SU-DHL-6 (cell line): ENCODE measurements at regions not wholly inside any gene's neighbourhood (a gene's known extent, or its start where the extent isn't known, plus 50 kb on each side); places are given as distances from the start of the nearest gene placed in this dataset.

Source experiments
- H2AFZ ChIP-seq: fragments of 200-600 bp; sonication (generic); 2 replicates; pipeline ENCODE4 v1.6.1; 2014; ENCODE audit warnings: low read depth, mild to moderate bottlenecking, moderate library complexity, mixed read lengths, antibody characterized with exemption, low read length; ENCODE audit not compliant: severe bottlenecking
- H3F3A ChIP-seq: fragments of 200-600 bp; shearing (Covaris generic); 2 replicates; pipeline ENCODE4 v1.6.0; 2016; ENCODE audit warnings: antibody characterized with exemption, mild to moderate bottlenecking; ENCODE audit not compliant: insufficient read depth
- H3K27ac ChIP-seq: fragments of 200-600 bp; sonication (generic); 2 replicates; pipeline ENCODE4 v1.5.1; 2016; ENCODE audit warnings: low read depth, mild to moderate bottlenecking, low read length, moderate library complexity, mixed read lengths
- H3K27me3 ChIP-seq: fragments of 200-600 bp; sonication (generic), shearing (Covaris generic); 2 replicates; pipeline ENCODE4 v1.6.0; 2014; ENCODE audit warnings: mild to moderate bottlenecking, low read length
- H3K36me3 ChIP-seq: fragments of 200-600 bp; sonication (generic); 2 replicates; pipeline ENCODE4 v1.6.1; 2014; ENCODE audit warnings: mild to moderate bottlenecking, low read length, mixed read lengths
- H3K4me2 ChIP-seq: fragments of 300-600, 200-600 bp; shearing (Covaris generic), sonication (generic); 2 replicates; pipeline ENCODE4 v1.6.0; 2014; ENCODE audit warnings: low read length, low read depth, mild to moderate bottlenecking; ENCODE audit not compliant: poor library complexity, severe bottlenecking
- H3K4me3 ChIP-seq: fragments of 200-600 bp; sonication (generic); 2 replicates; pipeline ENCODE4 v1.5.1; 2014; ENCODE audit warnings: antibody characterized with exemption, low read length, mild to moderate bottlenecking, mixed read lengths; ENCODE audit not compliant: insufficient read depth, poor library complexity, severe bottlenecking
- H3K79me2 ChIP-seq: fragments of 200-600 bp; sonication (generic); 2 replicates; pipeline ENCODE4 v1.6.1; 2014; ENCODE audit warnings: mild to moderate bottlenecking, low read length, moderate library complexity; ENCODE audit not compliant: insufficient read depth
- H3K9ac ChIP-seq: fragments of 200-600 bp; sonication (generic); 2 replicates; pipeline ENCODE4 v1.7.0; 2014; ENCODE audit warnings: mild to moderate bottlenecking, low read length
- H3K9me2 ChIP-seq: fragments of 200-600 bp; sonication (generic); replicated peaks from 2 replicates; pipeline ENCODE4 v1.6.1; 2014; ENCODE audit warnings: low read length; ENCODE audit not compliant: insufficient read depth
- H3K9me3 ChIP-seq: fragments of 200-600 bp; sonication (generic); 2 replicates; pipeline ENCODE4 v1.6.1; 2014; ENCODE audit warnings: low read length, mixed read lengths; ENCODE audit not compliant: insufficient read depth
- H4K20me1 ChIP-seq: fragments of 200-600 bp; sonication (generic); 2 replicates; pipeline ENCODE4 v1.6.1; 2014; ENCODE audit warnings: low read depth, mild to moderate bottlenecking, antibody characterized with exemption, low read length, moderate library complexity, mixed read lengths
- CTCF ChIP-seq: fragments of 200-600 bp; sonication (generic); IDR thresholded peaks from one replicate; pipeline ENCODE4 v1.5.1; 2017; ENCODE audit warnings: antibody characterized with exemption, mild to moderate bottlenecking, low read length, moderate library complexity; ENCODE audit not compliant: insufficient read depth, poor library complexity, severe bottlenecking
- EZH2phosphoT487 ChIP-seq: fragments of 200-600 bp; sonication (generic), shearing (Covaris generic); conservative IDR thresholded peaks from 2 replicates; pipeline ENCODE4 v1.6.1; 2018; ENCODE audit warnings: mild to moderate bottlenecking, antibody characterized with exemption, low read length, moderate library complexity, mixed read lengths

- Histone ChIP-seq H3K4me2 (no peak overlapping the region), H3K4me3 (no peak overlapping the region), H3K9ac (no peak overlapping the region), H3K79me2 (no peaks in the 10 kb centered on the region), H4K20me1 (no peaks in the 10 kb centered on the region), H3K9me3 (no peaks in the 10 kb centered on the region), H3K27ac (no peak overlapping the region), H2AFZ (no peak overlapping the region), H3K9me2 (no peaks in the 10 kb centered on the region), H3K27me3 (no peaks in the 10 kb centered on the region), H3F3A (no peaks in the 10 kb centered on the region), H3K36me3 (no peaks in the 10 kb centered on the region)
- TF ChIP-seq CTCF (no peak), EZH2phosphoT487 (no peak)
Measured at GRCh38 chr5:126178521-126178920, 244.7 kb upstream of the GRAMD2B start.

GRCh38 chr5:126182971-126183695 is 240.1 kb upstream of the GRAMD2B start:
- H4K20me1 ChIP-seq, result no peaks in the 10 kb centered on the region
- no peaks in the 10 kb centered on the region for H3K79me2 ChIP-seq
- no peak overlapping the region for H2AFZ ChIP-seq
- no peak overlapping the region for H3K9ac ChIP-seq
- H3K27me3 ChIP-seq, result no peaks in the 10 kb centered on the region
- TF ChIP-seq CTCF, result no peak
- no peak for TF ChIP-seq EZH2phosphoT487
- H3K9me3 ChIP-seq, result no peaks in the 10 kb centered on the region
- no peak overlapping the region for H3K4me2 ChIP-seq
- no peaks in the 10 kb centered on the region for H3F3A ChIP-seq
- no peaks in the 10 kb centered on the region for H3K36me3 ChIP-seq
- no peaks in the 10 kb centered on the region for H3K9me2 ChIP-seq
- no peak overlapping the region for H3K4me3 ChIP-seq
- no peak overlapping the region for H3K27ac ChIP-seq

- H3K36me3 ChIP-seq, result no peaks in the 10 kb centered on the region
- no peak for TF ChIP-seq EZH2phosphoT487
- no peak for TF ChIP-seq CTCF
- H3K4me3 ChIP-seq, result no peak overlapping the region
Measured at GRCh38 chr5:126184474-126184873, 238.7 kb upstream of the GRAMD2B start.

More at GRCh38 chr5:126184474-126184873, 238.7 kb upstream of the GRAMD2B start:
- Histone ChIP-seq H4K20me1 (no peaks in the 10 kb centered on the region), H3K27ac (no peak overlapping the region), H3K27me3 (no peaks in the 10 kb centered on the region), H3F3A (no peaks in the 10 kb centered on the region), H2AFZ (no peak overlapping the region), H3K4me2 (no peak overlapping the region), H3K9me2 (no peaks in the 10 kb centered on the region), H3K9me3 (no peaks in the 10 kb centered on the region), H3K9ac (no peak overlapping the region), H3K79me2 (no peaks in the 10 kb centered on the region)
